Esophagus squamous epithelium (tissue), 4 donors: ENCODE measurements at regions not wholly inside any gene's neighbourhood (a gene's known extent, or its start where the extent isn't known, plus 50 kb on each side); places are given as distances from the start of the nearest gene placed in this dataset.

Experiments
- CTCF ChIP-seq, 6 experiments: fragments of 450-650 bp in 4 of 6; fragments of 200-600 bp in 2 of 6; sonication (generic) in 2 of 6; IDR thresholded peaks; one replicate each; pipeline ENCODE4 v1.5.1; 2016 to 2019; ENCODE audit warnings: antibody characterized with exemption in 6 of 6, mild to moderate bottlenecking in 4 of 6, moderate library complexity in 4 of 6
- POLR2A ChIP-seq, 4 donors: fragments of 450-650 bp; IDR thresholded peaks; one replicate each; pipeline ENCODE4 v1.6.1; 2017; ENCODE audit warnings: antibody characterized with exemption in 4 of 4, mild to moderate bottlenecking in 4 of 4, moderate library complexity in 3 of 4

GRCh38 chr2:43142921-43143438, 83.4 kb downstream of the ZFP36L2 start:
- TF ChIP-seq CTCF (IDR thresholded peaks at IDR 0.05) (no peak), POLR2A (IDR thresholded peaks at IDR 0.05) (no peak)
